GM12878 (cell line): ENCODE measurements at regions not wholly inside any gene's neighbourhood (a gene's known extent, or its start where the extent isn't known, plus 50 kb on each side); places are given as distances from the start of the nearest gene placed in this dataset.

Experiments used
- ATAC-seq: fragments of 200-7000 bp; cut with Tn5 transposase; 3 replicates; pipeline ENCODE4 v1.9.1; 2020; ENCODE audit warnings: mild to moderate bottlenecking, moderate library complexity
- BruUV-seq: library from RNA; stranded (reverse); fragments of 400-500 nt; replicated peaks from 2 replicates; lab custom pipeline; 2021; lab: Mats Ljungman, UMichigan
- CTCF ChIA-PET: fragments of 300-600 bp; sonication (Branson Sonifier 250); formaldehyde crosslinking; extraction: SDS; loops from one replicate; lab custom pipeline; 2021; ENCODE audit warnings: inconsistent platforms; lab: Yijun Ruan, JAX
- POLR2A ChIA-PET: fragments of 350-600 bp; formaldehyde crosslinking; extraction: SDS; loops from one replicate; lab custom pipeline; 2021; ENCODE audit warnings: inconsistent platforms; lab: Charles Lee
- RAD21 ChIA-PET: fragments of 300-600 bp; sonication (Branson Sonifier 250); formaldehyde crosslinking; loops from one replicate; lab custom pipeline; 2023; ENCODE audit warnings: antibody characterized with exemption; ENCODE audit not compliant: unreplicated experiment; lab: Charles Lee
- SMC1A ChIA-PET: fragments of 300-600 bp; sonication (Branson Sonifier 250); formaldehyde crosslinking; loops from one replicate; lab custom pipeline; 2023; ENCODE audit not compliant: unreplicated experiment, uncharacterized antibody; lab: Charles Lee
- DNase-seq: peaks from one replicate; pipeline ENCODE4 v3.0.0-alpha.2; 2011; ENCODE audit warnings: low read depth, low spot score
- FAIRE-seq: peaks from 3 replicates; lab custom pipeline; 2011; peaks lifted over from hg19 to GRCh38; lab: Jason Lieb, UNC
- H2AFZ ChIP-seq: 2 replicates; pipeline ENCODE4 v1.6.0; 2011; ENCODE audit warnings: low read depth, low read length, control low read depth; ENCODE audit not compliant: control insufficient read depth
- H3K27ac ChIP-seq: 2 replicates; pipeline ENCODE4 v1.5.1; 2011; ENCODE audit warnings: control low read depth; ENCODE audit not compliant: control insufficient read depth, insufficient read depth
- H3K27me3 ChIP-seq, 2 experiments: replicated peaks in 1 of 2; 2 replicates each; pipeline versions ENCODE4 v1.6.0 to v1.6.1; 2011; ENCODE audit warnings: low read length in 1 of 2; ENCODE audit not compliant: control insufficient read depth in 2 of 2, insufficient read depth in 2 of 2
- H3K36me3 ChIP-seq, 2 experiments: 2 replicates each; pipeline ENCODE4 v1.5.1; 2011; ENCODE audit warnings: low read length in 1 of 2; ENCODE audit not compliant: control insufficient read depth in 2 of 2, insufficient read depth in 2 of 2
- H3K4me1 ChIP-seq: 2 replicates; pipeline ENCODE4 v1.6.1; 2011; ENCODE audit warnings: mild to moderate bottlenecking, low read length, moderate library complexity, mixed read lengths; ENCODE audit not compliant: control insufficient read depth, insufficient read depth
- H3K4me2 ChIP-seq: 2 replicates; pipeline ENCODE4 v1.6.0; 2011; ENCODE audit warnings: control low read depth; ENCODE audit not compliant: control insufficient read depth, insufficient read depth
- H3K4me3 ChIP-seq: fragments of 200-600 bp; sonication (generic); 2 replicates; pipeline ENCODE4 v1.5.1; 2016
- H3K79me2 ChIP-seq: 2 replicates; pipeline ENCODE4 v1.6.0; 2011; ENCODE audit warnings: low read length; ENCODE audit not compliant: control insufficient read depth, insufficient read depth
- H3K9ac ChIP-seq: 2 replicates; pipeline ENCODE4 v1.8.0; 2011; ENCODE audit warnings: low read length, control low read depth, mixed read lengths; ENCODE audit not compliant: control insufficient read depth, insufficient read depth
- H3K9me3 ChIP-seq: replicated peaks from 3 replicates; pipeline ENCODE4 v1.5.1; 2011; ENCODE audit warnings: mild to moderate bottlenecking, low read length; ENCODE audit not compliant: control insufficient read depth, insufficient read depth
- H4K20me1 ChIP-seq: 2 replicates; pipeline ENCODE4 v1.6.0; 2011; ENCODE audit not compliant: control insufficient read depth, insufficient read depth
- E4F1 ChIP-seq: fragments of 450-650 bp; IDR thresholded peaks from 2 replicates; pipeline ENCODE4 v1.6.1; 2018; ENCODE audit warnings: borderline replicate concordance, mild to moderate bottlenecking; ENCODE audit not compliant: partially characterized antibody
- KAT2A ChIP-seq: conservative IDR thresholded peaks from 2 replicates; pipeline ENCODE4 v1.6.1; 2011; ENCODE audit warnings: low read depth, low read length; ENCODE audit not compliant: control insufficient read depth
- MEF2B ChIP-seq: fragments of 450-650 bp; IDR thresholded peaks from 2 replicates; pipeline ENCODE4 v1.6.1; 2018; ENCODE audit warnings: mild to moderate bottlenecking, moderate library complexity; ENCODE audit not compliant: partially characterized antibody, poor library complexity, severe bottlenecking
- PML ChIP-seq: IDR thresholded peaks from 2 replicates; pipeline ENCODE4 v1.6.1; 2012; ENCODE audit warnings: low read length, inconsistent platforms
- SREBF2 ChIP-seq: IDR thresholded peaks from 2 replicates; pipeline ENCODE4 v1.6.1; 2012; ENCODE audit warnings: mild to moderate bottlenecking, low read length
- TCF12 ChIP-seq: IDR thresholded peaks from 2 replicates; pipeline ENCODE4 v1.6.1; 2011; ENCODE audit warnings: low read depth, mild to moderate bottlenecking, low read length
- WRNIP1 ChIP-seq: IDR thresholded peaks from 2 replicates; pipeline ENCODE4 v1.6.1; 2011; ENCODE audit warnings: low read depth, low read length, improper control_type of control experiment, borderline replicate concordance
- YY1 ChIP-seq: IDR thresholded peaks from 2 replicates; pipeline ENCODE4 v1.6.1; 2011; ENCODE audit warnings: low read depth, mild to moderate bottlenecking, low read length
- in situ Hi-C: fragments of 300-500 bp; cut with MboI; formaldehyde crosslinking; loops from 9 replicates; pipeline ENCODE4 v1.14.3; 2018; ENCODE audit warnings: mixed read lengths
- intact Hi-C: fragments of 100-400 bp; cut with micrococcal nuclease; formaldehyde crosslinking; loops from one replicate; pipeline ENCODE4 v1.14.2; 2022; ENCODE audit not compliant: unreplicated experiment

DNA sequence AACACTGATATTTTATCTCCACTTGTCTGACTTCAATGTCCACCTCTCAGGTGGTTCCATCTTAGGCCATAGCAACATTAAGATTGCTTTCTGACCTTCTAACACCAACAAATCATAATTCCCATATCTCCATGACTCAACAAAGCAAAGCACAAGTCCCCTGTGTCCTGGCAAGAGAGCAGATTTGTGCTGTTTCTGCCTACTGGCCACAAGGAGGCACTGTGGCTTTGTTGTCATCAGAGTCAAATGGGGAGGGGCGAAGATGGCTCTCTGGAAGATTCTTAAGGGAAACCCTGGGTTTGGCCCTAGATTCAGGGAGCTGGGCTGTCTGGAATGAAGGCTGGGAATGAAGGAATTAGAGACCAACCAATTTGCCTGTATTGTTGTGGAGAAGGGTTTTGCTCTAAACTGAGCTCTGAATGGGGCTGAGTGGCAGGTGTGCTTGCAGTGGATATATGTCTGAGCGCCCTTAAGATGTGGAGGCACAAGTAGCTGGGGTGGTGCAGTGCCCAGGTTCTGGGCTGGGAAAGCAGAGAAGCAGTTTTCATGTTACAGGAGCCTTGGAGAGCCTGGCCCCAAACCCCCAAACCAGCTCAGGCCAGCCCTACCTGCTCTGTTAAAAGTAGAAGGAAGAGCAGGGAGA is 154.8 kb upstream of the PRSS58 start (continued):
- TF ChIP-seq E4F1: no peak
- TF ChIP-seq MEF2B: no peak
- TF ChIP-seq SREBF2: no peak

- no peak for ATAC-seq
- Histone ChIP-seq H3K9me3 (no peaks in the 10 kb centered on the region), H2AFZ (no peak overlapping the region)
- CTCF ChIA-PET: no interaction called here
- no TSS peak for BruUV-seq
- in situ Hi-C loops: no loop called here
- RAD21 ChIA-PET: no interaction called here
- SMC1A ChIA-PET: no interaction called here
- TF ChIP-seq KAT2A (no peak), TCF12 (no peak), YY1 (no peak), PML (no peak), WRNIP1 (no peak)
- TF ChIP-seq, all 136 proteins: peak for 0
- H3K79me2 ChIP-seq: no peaks in the 10 kb centered on the region
- POLR2A ChIA-PET: no interaction called here
- intact Hi-C loops: no loop called here
- no peak overlapping the region for H3K9ac ChIP-seq
- H3K4me1 ChIP-seq: no peaks in the 10 kb centered on the region
- no peaks in the 10 kb centered on the region for H3K36me3 ChIP-seq
- H3K4me2 ChIP-seq: no peak overlapping the region
- no peak overlapping the region for H3K4me3 ChIP-seq
- DNase-seq (no peak), FAIRE-seq (no peak)
- H3K27me3 ChIP-seq: no peaks in the 10 kb centered on the region; a peak in 1 of 4 replicates
- H4K20me1 ChIP-seq: no peaks in the 10 kb centered on the region
- H3K27ac ChIP-seq: no peak overlapping the region
Measured at GRCh38 chr7:142409471-142409870, 151.6 kb upstream of the PRSS58 start.
